GM13977 (cell line): ENCODE measurements at regions not wholly inside any gene's neighbourhood (a gene's known extent, or its start where the extent isn't known, plus 50 kb on each side); places are given as distances from the start of the nearest gene placed in this dataset.

Experiments used
- DNase-seq: peaks from one replicate; pipeline ENCODE4 v3.0.0; 2012; ENCODE audit warnings: low spot score
- CTCF ChIP-seq: IDR thresholded peaks from 2 replicates; pipeline ENCODE4 v1.5.1; 2012; ENCODE audit warnings: mild to moderate bottlenecking, control low read depth; ENCODE audit not compliant: insufficient read depth; ENCODE audit errors: extremely low read depth, missing control alignments
- in situ Hi-C: fragments of 300-500 bp; cut with MboI; formaldehyde crosslinking; loops from one replicate; pipeline ENCODE4 v1.12.0; 2022; ENCODE audit warnings: low sequenced_read_pairs, low pct_unique_long_range_greater_than_20kb, mixed read lengths, inconsistent platforms; ENCODE audit not compliant: unreplicated experiment

- in situ Hi-C loops = no loop called here
- no peak for DNase-seq
- TF ChIP-seq CTCF = no peak
Measured at GRCh38 chr1:187516874-187517273, 688.1 kb downstream of the PLA2G4A start.

GRCh38 chr1:187517546-187517945 lies 688.8 kb downstream of the PLA2G4A start:
- no peak for DNase-seq
- TF ChIP-seq CTCF = no peak
- in situ Hi-C loops = no loop called here

GRCh38 chr1:187527346-187527745 lies 698.6 kb downstream of the PLA2G4A start:
- no peak for DNase-seq
- TF ChIP-seq CTCF = no peak
- in situ Hi-C loops = no loop called here

GRCh38 chr1:187537936-187538335 lies 709.2 kb downstream of the PLA2G4A start:
- no peak for TF ChIP-seq CTCF
- in situ Hi-C loops = no loop called here
- no peak for DNase-seq

GRCh38 chr1:187549540-187549939 lies 720.8 kb downstream of the PLA2G4A start:
- no peak for TF ChIP-seq CTCF
- DNase-seq = no peak
- in situ Hi-C loops = no loop called here

GRCh38 chr1:187551061-187551460 lies 722.3 kb downstream of the PLA2G4A start:
- no peak for DNase-seq
- no peak for TF ChIP-seq CTCF
- in situ Hi-C loops = no loop called here

- in situ Hi-C loops = no loop called here
Measured at GRCh38 chr1:187563191-187563590, 734.4 kb downstream of the PLA2G4A start.

More at GRCh38 chr1:187563191-187563590, 734.4 kb downstream of the PLA2G4A start:
- DNase-seq = no peak
- no peak for TF ChIP-seq CTCF
